ENCODE measurements at regions not wholly inside any gene's neighbourhood (a gene's known extent, or its start where the extent isn't known, plus 50 kb on each side); places are given as distances from the start of the nearest gene placed in this dataset.

DNA sequence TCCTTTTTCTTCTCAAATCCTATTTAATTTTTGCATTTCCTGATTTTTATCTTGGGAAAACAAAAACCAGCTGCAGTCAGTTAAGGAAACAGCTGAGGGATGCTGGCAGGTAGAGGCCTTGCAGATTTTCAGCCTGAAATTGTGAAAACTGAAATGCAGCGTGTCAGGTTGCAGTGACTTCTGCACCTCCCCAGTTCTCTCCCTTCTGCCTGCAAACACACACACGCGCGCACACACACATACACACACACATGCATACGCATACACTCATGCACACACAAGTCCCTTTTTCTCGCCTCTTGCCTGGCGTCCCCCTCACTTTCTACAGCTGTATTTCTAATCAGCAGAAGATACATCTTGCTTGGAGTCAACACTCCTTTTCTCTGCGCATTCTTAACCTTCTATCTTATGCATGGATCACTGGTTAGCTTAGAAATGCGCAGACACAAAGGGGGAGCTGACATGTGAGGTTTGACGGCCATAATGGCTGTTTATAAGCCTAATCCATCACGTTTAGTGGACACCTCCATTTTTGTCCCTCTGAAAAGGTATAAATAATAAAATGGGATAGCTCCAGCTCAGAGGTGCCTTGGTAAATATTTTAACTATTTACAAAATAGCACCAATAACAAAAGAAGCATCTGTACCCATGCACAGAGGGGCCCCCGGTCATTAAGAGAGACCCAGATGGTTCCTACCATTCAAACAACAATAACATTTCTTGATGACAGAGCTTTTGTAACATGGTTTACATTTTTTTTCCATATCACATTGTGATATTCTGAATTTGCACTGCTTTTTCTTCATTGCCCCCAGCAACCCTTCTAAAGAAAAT lies 392.1 kb upstream of the SALL1 start:
- Histone ChIP-seq H3K36me3 (ENCODE audit: insufficient read depth, low read length) (no peaks in the 10 kb centered on the region), H3K9ac (ENCODE audit: insufficient read length) (no peak overlapping the region), H3K4me3 (no peak overlapping the region), H3K9me3 (ENCODE audit: low read depth, low read length) (no peaks in the 10 kb centered on the region), H3K27ac (no peak overlapping the region)
- TF ChIP-seq FOXP2 (optimal IDR thresholded peaks at IDR 0.05; ENCODE audit: control extremely low read depth, extremely low read length, insufficient read depth): no peak
- DNase-seq (ENCODE audit: low read depth, low spot score): no peak

DNA sequence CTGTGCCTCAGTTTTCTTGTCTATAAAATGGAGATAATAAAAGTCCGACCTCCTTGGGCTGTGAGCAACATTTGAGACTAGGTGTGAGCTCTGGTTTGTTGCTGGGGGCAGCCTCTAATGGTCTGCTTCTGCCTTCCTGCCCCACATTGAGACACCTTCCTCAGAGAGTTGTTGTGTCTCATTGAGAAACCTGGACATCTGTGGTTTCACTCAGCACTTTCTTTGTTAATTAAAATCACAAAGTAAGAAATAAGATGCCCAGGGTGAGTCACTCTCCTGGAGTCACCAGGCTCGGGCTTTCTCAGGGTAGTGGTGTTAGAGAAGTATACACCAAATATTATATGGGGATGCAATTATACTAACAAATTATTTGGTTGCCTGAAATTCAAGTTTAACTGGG lies 389.2 kb upstream of the SALL1 start:
- no peak overlapping the region for H3K27ac ChIP-seq

DNA sequence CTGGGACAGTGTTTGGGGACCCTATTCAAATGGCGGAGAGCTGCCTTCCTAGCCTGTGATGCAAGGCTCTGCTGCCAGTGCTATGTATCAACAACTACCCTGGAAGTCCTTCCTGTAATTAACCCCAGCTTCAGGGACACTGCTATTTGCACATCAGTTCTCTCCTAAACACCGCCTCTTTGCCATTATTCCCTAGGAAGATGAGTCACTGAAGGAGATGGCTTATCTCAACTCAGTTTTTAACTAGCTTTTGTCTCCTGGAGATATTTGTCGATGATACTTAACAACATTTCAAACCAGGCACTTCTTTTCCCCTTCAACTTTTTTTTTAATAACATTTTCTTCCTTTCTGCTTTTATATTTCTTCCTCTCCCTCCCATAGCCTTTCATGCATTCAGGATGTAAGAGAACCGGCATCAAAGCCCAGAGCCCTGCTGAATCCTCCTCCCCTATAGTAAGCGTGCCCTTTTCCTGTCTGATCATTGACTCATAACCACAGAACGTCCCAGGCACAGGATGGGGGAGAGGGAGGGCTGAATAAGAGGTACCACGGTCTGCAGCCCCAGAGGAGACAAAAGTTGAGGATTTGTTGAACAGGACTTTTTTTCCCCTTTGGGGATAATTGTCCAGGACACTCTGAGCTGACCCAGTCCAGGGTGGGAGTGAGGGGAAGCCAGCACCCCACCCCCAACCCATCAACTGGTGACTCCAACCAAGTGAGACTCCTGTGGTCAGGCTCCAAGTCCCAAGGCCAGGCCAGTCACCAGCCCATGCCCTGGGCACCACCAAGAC lies 387.8 kb upstream of the SALL1 start:
- no peak for TF ChIP-seq POLR2AphosphoS5 (IDR thresholded peaks at IDR 0.05; ENCODE audit: borderline replicate concordance, low read depth, low read length)
- no peak for TF ChIP-seq EZH2 (IDR thresholded peaks at IDR 0.05)
- no peak for TF ChIP-seq FOXP2 (optimal IDR thresholded peaks at IDR 0.05; ENCODE audit: control extremely low read depth, extremely low read length, insufficient read depth)
- DNase-seq (ENCODE audit: low read depth, low spot score): no peak
- H3K9ac ChIP-seq (ENCODE audit: insufficient read length): no peak overlapping the region
- no peak overlapping the region for H3K27ac ChIP-seq
- H3K9me3 ChIP-seq (ENCODE audit: low read depth, low read length): no peaks in the 10 kb centered on the region
- no peaks in the 10 kb centered on the region for H3K36me3 ChIP-seq (ENCODE audit: insufficient read depth, low read length)
- no peak overlapping the region for H3K4me3 ChIP-seq

More for the DNA sequence above, 389.2 kb upstream of the SALL1 start:
- Histone ChIP-seq H3K9ac (ENCODE audit: insufficient read length) (no peak overlapping the region), H3K9me3 (ENCODE audit: low read depth, low read length) (no peaks in the 10 kb centered on the region), H3K36me3 (ENCODE audit: insufficient read depth, low read length) (no peaks in the 10 kb centered on the region), H3K4me3 (no peak overlapping the region)
- no peak for DNase-seq (ENCODE audit: low read depth, low spot score)
- TF ChIP-seq POLR2AphosphoS5 (IDR thresholded peaks at IDR 0.05; ENCODE audit: borderline replicate concordance, low read depth, low read length) (no peak), FOXP2 (optimal IDR thresholded peaks at IDR 0.05; ENCODE audit: control extremely low read depth, extremely low read length, insufficient read depth) (no peak), EZH2 (IDR thresholded peaks at IDR 0.05) (no peak)

DNA sequence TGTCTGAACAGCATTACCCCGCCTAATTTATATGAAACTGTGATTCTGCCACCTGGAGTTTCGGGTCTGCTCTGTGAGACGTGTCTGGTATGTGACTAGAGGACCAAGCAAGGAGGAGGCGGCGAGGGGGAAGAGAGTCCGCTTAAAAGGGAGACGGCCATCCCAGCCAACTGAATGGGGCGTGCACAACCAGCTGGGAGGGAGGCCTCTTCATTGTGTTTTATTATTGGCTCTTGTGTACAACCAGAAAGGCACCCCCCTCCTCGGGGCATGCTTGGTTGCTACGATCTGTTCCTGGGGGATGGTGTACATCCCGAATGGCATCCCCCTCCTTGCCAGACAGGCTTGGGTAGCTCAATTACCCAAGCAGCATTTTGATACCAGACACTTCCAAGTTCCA lies 384.5 kb upstream of the SALL1 start:
- Histone ChIP-seq H3K4me3 (no peak overlapping the region), H3K36me3 (ENCODE audit: insufficient read depth, low read length) (no peaks in the 10 kb centered on the region), H3K27ac (no peak overlapping the region), H3K9ac (ENCODE audit: insufficient read length) (no peak overlapping the region), H3K9me3 (ENCODE audit: low read depth, low read length) (no peaks in the 10 kb centered on the region)
- DNase-seq (ENCODE audit: low read depth, low spot score): no peak
- TF ChIP-seq FOXP2 (optimal IDR thresholded peaks at IDR 0.05; ENCODE audit: control extremely low read depth, extremely low read length, insufficient read depth): no peak
- TF ChIP-seq POLR2AphosphoS5 (IDR thresholded peaks at IDR 0.05; ENCODE audit: borderline replicate concordance, low read depth, low read length): no peak
- no peak for TF ChIP-seq EZH2 (IDR thresholded peaks at IDR 0.05)

DNA sequence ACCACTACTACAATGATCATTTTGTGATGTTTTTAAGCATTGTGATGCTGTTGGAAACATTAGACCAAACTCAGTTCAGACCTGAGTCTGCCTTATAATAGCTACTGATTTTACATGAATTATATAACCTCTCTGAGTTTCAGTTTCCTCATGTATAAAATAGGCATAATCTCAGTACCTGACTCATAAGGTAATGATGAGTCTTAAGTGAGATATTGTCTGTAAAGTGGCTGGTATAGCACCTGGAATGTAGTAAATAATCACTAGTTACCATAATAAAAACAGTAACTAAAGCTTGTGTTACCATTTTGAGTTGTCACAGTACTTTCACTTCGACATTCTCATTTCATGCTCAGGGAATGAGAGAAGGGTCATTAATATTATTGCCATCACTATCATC lies 381.5 kb upstream of the SALL1 start:
- Histone ChIP-seq H3K27ac (no peak overlapping the region), H3K9me3 (ENCODE audit: low read depth, low read length) (no peaks in the 10 kb centered on the region), H3K4me3 (no peak overlapping the region), H3K36me3 (ENCODE audit: insufficient read depth, low read length) (no peaks in the 10 kb centered on the region), H3K9ac (ENCODE audit: insufficient read length) (no peak overlapping the region)
- TF ChIP-seq EZH2 (IDR thresholded peaks at IDR 0.05): no peak
- DNase-seq (ENCODE audit: low read depth, low spot score): no peak

DNA sequence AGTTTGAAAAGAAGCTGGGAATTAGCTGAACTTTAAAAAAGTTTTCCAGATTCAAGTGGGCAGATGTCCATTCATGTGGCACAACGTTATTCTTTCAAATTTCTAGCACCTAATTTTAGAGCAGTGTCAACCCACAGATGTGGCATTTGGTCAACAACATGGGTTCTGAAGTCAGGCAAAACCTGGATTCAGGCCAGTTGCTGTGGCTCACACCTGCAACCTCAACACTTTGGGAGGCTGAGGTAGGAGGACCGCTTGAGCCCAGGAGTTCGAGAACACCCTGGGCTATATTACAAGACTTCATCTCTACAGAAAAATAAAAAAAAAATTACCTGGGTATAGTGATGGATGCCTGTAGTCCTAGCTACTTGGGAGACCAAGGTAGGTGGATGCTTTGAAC lies 380.2 kb upstream of the SALL1 start:
- Histone ChIP-seq H3K9me3 (ENCODE audit: low read depth, low read length) (no peaks in the 10 kb centered on the region), H3K4me3 (no peak overlapping the region), H3K27ac (no peak overlapping the region), H3K9ac (ENCODE audit: insufficient read length) (no peak overlapping the region), H3K36me3 (ENCODE audit: insufficient read depth, low read length) (no peaks in the 10 kb centered on the region)
- no peak for DNase-seq (ENCODE audit: low read depth, low spot score)
- TF ChIP-seq FOXP2 (optimal IDR thresholded peaks at IDR 0.05; ENCODE audit: control extremely low read depth, extremely low read length, insufficient read depth): no peak
- TF ChIP-seq EZH2 (IDR thresholded peaks at IDR 0.05): no peak
- no peak for TF ChIP-seq POLR2AphosphoS5 (IDR thresholded peaks at IDR 0.05; ENCODE audit: borderline replicate concordance, low read depth, low read length)

DNA sequence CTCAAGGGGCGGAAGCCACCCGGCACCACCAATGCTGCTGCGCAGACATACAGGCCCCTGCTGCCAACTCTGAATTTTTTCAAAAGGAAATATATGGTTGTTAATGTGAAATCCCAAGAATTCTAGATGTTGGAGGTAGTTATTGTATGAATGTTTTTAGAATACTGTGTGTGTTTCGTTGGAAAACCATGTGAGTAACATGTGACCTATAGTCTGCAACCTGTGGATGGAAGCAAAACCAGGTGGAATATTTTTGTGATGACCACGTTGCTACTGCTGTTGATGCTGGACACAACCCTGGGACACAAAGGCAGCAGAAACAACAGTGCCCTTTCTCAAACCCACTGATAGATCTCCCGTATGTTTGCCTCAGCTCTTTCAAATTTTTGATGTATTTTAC lies 376.3 kb upstream of the SALL1 start:
- Histone ChIP-seq H3K4me3 (no peak overlapping the region), H3K9me3 (ENCODE audit: low read depth, low read length) (no peaks in the 10 kb centered on the region), H3K36me3 (ENCODE audit: insufficient read depth, low read length) (no peaks in the 10 kb centered on the region), H3K27ac (no peak overlapping the region), H3K9ac (ENCODE audit: insufficient read length) (no peak overlapping the region)
- DNase-seq (ENCODE audit: low read depth, low spot score): no peak
- no peak for TF ChIP-seq FOXP2 (optimal IDR thresholded peaks at IDR 0.05; ENCODE audit: control extremely low read depth, extremely low read length, insufficient read depth)
- TF ChIP-seq POLR2AphosphoS5 (IDR thresholded peaks at IDR 0.05; ENCODE audit: borderline replicate concordance, low read depth, low read length): no peak
- TF ChIP-seq EZH2 (IDR thresholded peaks at IDR 0.05): no peak

DNA sequence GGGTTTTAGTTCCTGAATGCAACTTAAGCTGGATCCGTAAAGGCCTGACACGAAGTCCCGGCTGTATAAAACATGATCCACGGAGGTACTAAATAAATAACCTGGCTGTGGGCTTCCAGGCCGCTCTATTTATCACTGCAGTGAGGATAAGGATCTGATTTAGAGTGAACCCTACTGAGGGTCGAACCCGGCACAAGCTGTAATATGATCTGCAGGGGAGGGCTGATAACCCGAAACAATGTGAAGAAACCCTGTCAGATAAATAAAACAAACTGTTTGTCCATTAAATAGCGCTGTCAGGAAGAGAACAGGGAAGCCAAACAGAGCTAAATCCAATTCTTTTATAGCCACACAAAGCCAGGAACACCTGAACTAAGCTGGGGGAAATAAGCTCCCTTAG lies 375.6 kb upstream of the SALL1 start:
- no peak for DNase-seq (ENCODE audit: low read depth, low spot score)
- Histone ChIP-seq H3K27ac (no peak overlapping the region), H3K9ac (ENCODE audit: insufficient read length) (no peak overlapping the region), H3K36me3 (ENCODE audit: insufficient read depth, low read length) (no peaks in the 10 kb centered on the region), H3K4me3 (no peak overlapping the region), H3K9me3 (ENCODE audit: low read depth, low read length) (no peaks in the 10 kb centered on the region)
- TF ChIP-seq POLR2AphosphoS5 (IDR thresholded peaks at IDR 0.05; ENCODE audit: borderline replicate concordance, low read depth, low read length) (no peak), FOXP2 (optimal IDR thresholded peaks at IDR 0.05; ENCODE audit: control extremely low read depth, extremely low read length, insufficient read depth) (no peak), EZH2 (IDR thresholded peaks at IDR 0.05) (no peak)

All from SK-N-MC (cell line).